ENCODE measurements at regions not wholly inside any gene's neighbourhood (a gene's known extent, or its start where the extent isn't known, plus 50 kb on each side); places are given as distances from the start of the nearest gene placed in this dataset.

DNA sequence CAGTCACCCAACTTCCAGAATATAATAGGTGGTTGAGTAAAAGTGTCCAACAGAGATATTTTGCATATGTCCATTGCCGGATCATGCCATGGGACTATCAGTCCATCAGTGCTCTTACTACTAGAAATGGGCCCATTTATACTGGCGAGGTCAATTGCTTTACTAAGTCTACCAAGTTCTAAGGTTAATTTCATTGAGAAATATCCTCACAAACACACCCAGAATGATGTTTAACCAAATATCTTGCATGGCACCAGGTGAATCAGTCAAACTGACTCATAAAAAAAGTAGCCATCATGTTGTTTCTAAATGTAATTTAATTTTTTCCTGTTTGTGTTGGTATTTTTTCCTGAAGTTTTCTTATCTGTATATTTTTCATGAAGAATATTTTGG, 1217.0 kb downstream of the RAPGEF2 start:
- no peak overlapping the region for H3K27ac ChIP-seq (ENCODE audit: low read length)
- no peak for TF ChIP-seq EZH2phosphoT487 (IDR thresholded peaks at IDR 0.05; ENCODE audit: low read depth)
- TF ChIP-seq, protein P1, sequence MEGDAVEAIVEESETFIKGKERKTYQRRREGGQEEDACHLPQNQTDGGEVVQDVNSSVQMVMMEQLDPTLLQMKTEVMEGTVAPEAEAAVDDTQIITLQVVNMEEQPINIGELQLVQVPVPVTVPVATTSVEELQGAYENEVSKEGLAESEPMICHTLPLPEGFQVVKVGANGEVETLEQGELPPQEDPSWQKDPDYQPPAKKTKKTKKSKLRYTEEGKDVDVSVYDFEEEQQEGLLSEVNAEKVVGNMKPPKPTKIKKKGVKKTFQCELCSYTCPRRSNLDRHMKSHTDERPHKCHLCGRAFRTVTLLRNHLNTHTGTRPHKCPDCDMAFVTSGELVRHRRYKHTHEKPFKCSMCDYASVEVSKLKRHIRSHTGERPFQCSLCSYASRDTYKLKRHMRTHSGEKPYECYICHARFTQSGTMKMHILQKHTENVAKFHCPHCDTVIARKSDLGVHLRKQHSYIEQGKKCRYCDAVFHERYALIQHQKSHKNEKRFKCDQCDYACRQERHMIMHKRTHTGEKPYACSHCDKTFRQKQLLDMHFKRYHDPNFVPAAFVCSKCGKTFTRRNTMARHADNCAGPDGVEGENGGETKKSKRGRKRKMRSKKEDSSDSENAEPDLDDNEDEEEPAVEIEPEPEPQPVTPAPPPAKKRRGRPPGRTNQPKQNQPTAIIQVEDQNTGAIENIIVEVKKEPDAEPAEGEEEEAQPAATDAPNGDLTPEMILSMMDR (IDR thresholded peaks at IDR 0.05; ENCODE audit: low read depth, low read length), result no peak
- no peaks in the 10 kb centered on the region for H3K27me3 ChIP-seq (ENCODE audit: low read depth, low read length)
- H3K9ac ChIP-seq (ENCODE audit: low read length), result no peak overlapping the region
- no peaks in the 10 kb centered on the region for H3K79me2 ChIP-seq (ENCODE audit: low read length)
- peaks cover 5% of the 10 kb centered on the region; the same call in 1 of the 2 replicates for H3K4me1 ChIP-seq (ENCODE audit: low read length)
- no peak overlapping the region for H3K4me3 ChIP-seq (ENCODE audit: low read length)
- no peak overlapping the region for H3K4me2 ChIP-seq (ENCODE audit: low read length)
- H3K36me3 ChIP-seq (replicated peaks; ENCODE audit: low read depth, low read length), result no peaks in the 10 kb centered on the region
- H2AFZ ChIP-seq (ENCODE audit: low read depth, low read length), result no peak overlapping the region
- no peaks in the 10 kb centered on the region for H4K20me1 ChIP-seq (ENCODE audit: insufficient read depth, low read length)
- no peaks in the 10 kb centered on the region for H3K9me3 ChIP-seq (ENCODE audit: insufficient read depth, low read length)

DNA sequence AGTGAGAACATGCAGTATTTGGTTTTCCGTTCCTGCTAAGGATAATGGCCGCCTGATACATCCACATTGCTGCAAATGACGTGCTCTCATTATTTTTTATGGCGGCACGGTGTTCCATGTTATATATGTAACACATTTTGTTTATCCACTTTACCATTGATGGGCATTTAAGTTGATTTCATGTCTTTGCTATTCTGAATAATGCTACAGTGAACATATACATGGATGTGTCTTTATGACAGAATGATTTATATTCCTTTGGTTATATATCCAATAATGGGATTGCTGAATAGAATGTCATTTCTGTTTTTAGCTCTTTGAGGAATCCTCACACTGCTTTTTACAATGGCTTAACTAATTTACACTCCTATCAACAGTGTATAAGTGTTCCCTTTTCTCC, 1223.2 kb downstream of the RAPGEF2 start:
- H2AFZ ChIP-seq (ENCODE audit: low read depth, low read length), result no peak overlapping the region
- TF ChIP-seq, protein P1 (IDR thresholded peaks at IDR 0.05; ENCODE audit: low read depth, low read length), result no peak
- TF ChIP-seq EZH2phosphoT487 (IDR thresholded peaks at IDR 0.05; ENCODE audit: low read depth), result no peak

DNA sequence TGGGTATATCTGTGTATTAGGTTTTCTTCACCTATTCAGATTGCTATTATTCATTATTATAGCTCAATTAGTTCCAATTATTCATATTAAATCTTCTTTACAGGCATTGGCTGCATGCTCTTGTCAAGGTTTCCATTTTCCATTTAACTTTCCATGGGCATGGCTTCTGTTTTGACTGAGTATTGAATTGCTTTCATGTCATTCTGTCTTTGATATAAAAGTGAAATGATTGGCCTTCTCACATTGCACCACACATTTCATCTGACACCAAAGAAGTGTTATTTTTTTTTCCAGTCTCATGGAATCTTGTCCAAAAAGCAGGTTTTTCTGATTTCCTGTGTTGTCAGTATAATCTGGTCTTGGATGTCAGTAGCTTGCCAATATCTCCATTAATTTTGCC, 1244.3 kb downstream of the RAPGEF2 start:
- Histone ChIP-seq H3K79me2 (ENCODE audit: low read length) (no peaks in the 10 kb centered on the region), H3K27ac (ENCODE audit: low read length) (no peak overlapping the region), H3K27me3 (ENCODE audit: low read depth, low read length) (no peaks in the 10 kb centered on the region), H3K9ac (ENCODE audit: low read length) (no peak overlapping the region), H3K9me3 (ENCODE audit: insufficient read depth, low read length) (no peaks in the 10 kb centered on the region), H3K4me1 (ENCODE audit: low read length) (no peaks in the 10 kb centered on the region), H3K36me3 (replicated peaks; ENCODE audit: low read depth, low read length) (no peaks in the 10 kb centered on the region), H4K20me1 (ENCODE audit: insufficient read depth, low read length) (no peaks in the 10 kb centered on the region), H2AFZ (ENCODE audit: low read depth, low read length) (no peak overlapping the region), H3K4me3 (ENCODE audit: low read length) (no peak overlapping the region), H3K4me2 (ENCODE audit: low read length) (no peak overlapping the region)
- TF ChIP-seq, protein P1 (IDR thresholded peaks at IDR 0.05; ENCODE audit: low read depth, low read length), result no peak
- TF ChIP-seq EZH2phosphoT487 (IDR thresholded peaks at IDR 0.05; ENCODE audit: low read depth), result no peak

More for the DNA sequence above, 1223.2 kb downstream of the RAPGEF2 start:
- Histone ChIP-seq H3K36me3 (replicated peaks; ENCODE audit: low read depth, low read length) (no peaks in the 10 kb centered on the region), H3K4me3 (ENCODE audit: low read length) (no peak overlapping the region), H3K4me2 (ENCODE audit: low read length) (no peak overlapping the region), H3K9ac (ENCODE audit: low read length) (no peak overlapping the region), H4K20me1 (ENCODE audit: insufficient read depth, low read length) (no peaks in the 10 kb centered on the region), H3K79me2 (ENCODE audit: low read length) (no peaks in the 10 kb centered on the region), H3K27ac (ENCODE audit: low read length) (no peak overlapping the region), H3K27me3 (ENCODE audit: low read depth, low read length) (no peaks in the 10 kb centered on the region), H3K9me3 (ENCODE audit: insufficient read depth, low read length) (no peaks in the 10 kb centered on the region), H3K4me1 (ENCODE audit: low read length) (no peaks in the 10 kb centered on the region)

DNA sequence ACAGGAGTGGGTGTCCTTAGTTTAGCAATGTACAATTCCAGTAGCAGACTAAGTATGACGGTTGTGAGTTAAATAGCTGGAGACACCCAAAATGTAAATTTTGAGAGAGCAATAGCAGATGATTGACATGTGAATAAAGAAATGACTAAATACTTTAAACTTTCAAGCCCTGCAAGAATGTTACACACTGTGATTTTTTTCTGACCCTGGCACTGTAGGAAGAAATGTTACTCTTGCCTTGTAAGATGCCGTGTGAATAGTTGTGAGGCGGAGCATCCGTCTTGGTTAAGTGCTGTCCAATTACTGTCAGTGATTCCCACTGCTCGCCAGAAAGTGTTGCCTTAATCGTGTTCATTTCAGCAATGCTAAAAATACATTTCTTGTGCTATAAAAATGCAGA, 1248.1 kb downstream of the RAPGEF2 start:
- no peaks in the 10 kb centered on the region for H3K79me2 ChIP-seq (ENCODE audit: low read length)
- H2AFZ ChIP-seq (ENCODE audit: low read depth, low read length), result no peak overlapping the region
- H3K4me3 ChIP-seq (ENCODE audit: low read length), result no peak overlapping the region
- no peaks in the 10 kb centered on the region for H3K9me3 ChIP-seq (ENCODE audit: insufficient read depth, low read length)
- no peaks in the 10 kb centered on the region for H3K4me1 ChIP-seq (ENCODE audit: low read length)
- H3K4me2 ChIP-seq (ENCODE audit: low read length), result no peak overlapping the region
- H4K20me1 ChIP-seq (ENCODE audit: insufficient read depth, low read length), result no peaks in the 10 kb centered on the region
- H3K27me3 ChIP-seq (ENCODE audit: low read depth, low read length), result no peaks in the 10 kb centered on the region
- H3K36me3 ChIP-seq (replicated peaks; ENCODE audit: low read depth, low read length), result no peaks in the 10 kb centered on the region
- no peak for TF ChIP-seq EZH2phosphoT487 (IDR thresholded peaks at IDR 0.05; ENCODE audit: low read depth)
- TF ChIP-seq, protein P1 (IDR thresholded peaks at IDR 0.05; ENCODE audit: low read depth, low read length), result no peak
- H3K27ac ChIP-seq (ENCODE audit: low read length), result no peak overlapping the region
- H3K9ac ChIP-seq (ENCODE audit: low read length), result no peak overlapping the region

Measured in OCI-LY3 (cell line).